Transverse colon (tissue), 4 donors: ENCODE measurements at regions not wholly inside any gene's neighbourhood (a gene's known extent, or its start where the extent isn't known, plus 50 kb on each side); places are given as distances from the start of the nearest gene placed in this dataset.

Experiments
- DNase-seq: peaks from one replicate; pipeline ENCODE4 v3.0.0-alpha.2; 2019
- H3K27ac ChIP-seq, 4 donors: fragments of 200-600 bp; sonication (generic); 2 replicates each; pipeline ENCODE4 v1.5.1; 2016 to 2018; ENCODE audit warnings: inconsistent platforms in 4 of 4
- H3K27me3 ChIP-seq: fragments of 200-600 bp; sonication (generic); 2 replicates; pipeline ENCODE4 v1.5.1; 2017; ENCODE audit warnings: inconsistent platforms
- H3K36me3 ChIP-seq, 4 donors: fragments of 200-600 bp; sonication (generic); 2 replicates each; pipeline ENCODE4 v1.5.1; 2017 to 2019; ENCODE audit warnings: inconsistent platforms in 4 of 4
- H3K4me1 ChIP-seq, 4 donors: fragments of 200-600 bp; sonication (generic); 2 replicates each; pipeline ENCODE4 v1.5.1; 2017 to 2020; ENCODE audit warnings: inconsistent platforms in 4 of 4
- H3K4me3 ChIP-seq, 4 donors: fragments of 200-600 bp; sonication (generic); 1 replicate in 1 of 4; 2 replicates in 3 of 4; pipeline versions ENCODE4 v1.5.1 to v1.6.1; 2017 to 2019; ENCODE audit warnings: inconsistent platforms in 4 of 4
- H3K9me3 ChIP-seq, 2 donors: fragments of 200-600 bp; sonication (generic); 2 replicates each; pipeline ENCODE4 v1.5.1; 2017 to 2019; ENCODE audit warnings: inconsistent platforms in 2 of 2
- EP300 ChIP-seq: sonication (generic); formaldehyde crosslinking; IDR thresholded peaks from one replicate; pipeline ENCODE4 v1.6.1; 2017; ENCODE audit warnings: antibody characterized with exemption, low read depth
- POLR2A ChIP-seq: fragments of 450-650 bp; IDR thresholded peaks from one replicate; pipeline ENCODE4 v1.6.1; 2016; ENCODE audit warnings: antibody characterized with exemption, mild to moderate bottlenecking, moderate library complexity
- POLR2AphosphoS5 ChIP-seq, 3 donors: sonication (generic); formaldehyde crosslinking; IDR thresholded peaks; one replicate each; pipeline ENCODE4 v1.6.1; 2016; ENCODE audit warnings: antibody characterized with exemption in 3 of 3
- WGBS, 2 donors: methylation state at CpG; one replicate each; pipeline ENCODE4 v1.1.5; 2018; ENCODE audit warnings: low coverage in 1 of 2; 5-methylcytosine and 5-hydroxymethylcytosine counted together
- in situ Hi-C, 4 donors: fragments of 200-750 bp; cut with MboI; loops; one replicate each; pipeline versions ENCODE4 v1.15.0 to v1.15.1; 2017; ENCODE audit warnings: low sequenced_read_pairs in 3 of 4, low pct_ligation_motif_present in 1 of 4, low pct_unique_long_range_greater_than_20kb in 1 of 4
- intact Hi-C: fragments of 100-400 bp; cut with DNase I; formaldehyde crosslinking; loops from one replicate; pipeline ENCODE4 v1.15.1; 2023; ENCODE audit warnings: low total_unique reads
- TF ChIP-seq, protein P1 (sequence below), 5 experiments: fragments of 200-600 bp in 3 of 5; fragments of 450-650 bp in 2 of 5; sonication (generic) in 3 of 5; IDR thresholded peaks; 1 replicate in 2 of 5; 2 replicates in 3 of 5; pipeline ENCODE4 v1.5.1; 2016 to 2017; ENCODE audit warnings: antibody characterized with exemption in 5 of 5, inconsistent platforms in 3 of 5, mild to moderate bottlenecking in 2 of 5, moderate library complexity in 1 of 5

DNA sequence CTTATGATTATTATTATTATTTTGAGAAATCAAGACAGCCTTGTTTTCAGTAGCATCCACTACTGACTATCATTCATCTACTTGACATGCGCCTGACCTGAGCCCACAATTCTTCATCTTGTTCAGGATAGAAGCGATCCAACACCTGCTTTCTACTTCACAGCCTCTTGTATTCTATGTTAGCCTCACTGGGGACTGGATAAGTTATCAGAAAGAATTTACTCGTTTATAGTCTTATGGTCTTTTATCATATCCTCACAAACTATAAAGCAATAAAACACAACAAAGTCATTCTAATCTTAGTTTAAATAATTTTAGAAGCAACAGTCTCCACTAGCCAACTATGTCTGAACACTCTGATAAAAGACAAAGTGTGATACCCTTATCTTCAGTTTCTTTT lies 436.0 kb upstream of the ARGLU1 start:
- Histone ChIP-seq H3K27me3 (no peaks in the 10 kb centered on the region), H3K4me3 (no peak overlapping the region), H3K27ac (no peak overlapping the region), H3K4me1 (no peaks in the 10 kb centered on the region), H3K9me3 (no peaks in the 10 kb centered on the region), H3K36me3 (no peaks in the 10 kb centered on the region)
- TF ChIP-seq, protein P1, sequence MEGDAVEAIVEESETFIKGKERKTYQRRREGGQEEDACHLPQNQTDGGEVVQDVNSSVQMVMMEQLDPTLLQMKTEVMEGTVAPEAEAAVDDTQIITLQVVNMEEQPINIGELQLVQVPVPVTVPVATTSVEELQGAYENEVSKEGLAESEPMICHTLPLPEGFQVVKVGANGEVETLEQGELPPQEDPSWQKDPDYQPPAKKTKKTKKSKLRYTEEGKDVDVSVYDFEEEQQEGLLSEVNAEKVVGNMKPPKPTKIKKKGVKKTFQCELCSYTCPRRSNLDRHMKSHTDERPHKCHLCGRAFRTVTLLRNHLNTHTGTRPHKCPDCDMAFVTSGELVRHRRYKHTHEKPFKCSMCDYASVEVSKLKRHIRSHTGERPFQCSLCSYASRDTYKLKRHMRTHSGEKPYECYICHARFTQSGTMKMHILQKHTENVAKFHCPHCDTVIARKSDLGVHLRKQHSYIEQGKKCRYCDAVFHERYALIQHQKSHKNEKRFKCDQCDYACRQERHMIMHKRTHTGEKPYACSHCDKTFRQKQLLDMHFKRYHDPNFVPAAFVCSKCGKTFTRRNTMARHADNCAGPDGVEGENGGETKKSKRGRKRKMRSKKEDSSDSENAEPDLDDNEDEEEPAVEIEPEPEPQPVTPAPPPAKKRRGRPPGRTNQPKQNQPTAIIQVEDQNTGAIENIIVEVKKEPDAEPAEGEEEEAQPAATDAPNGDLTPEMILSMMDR (IDR thresholded peaks at IDR 0.05): no peak
- no peak for TF ChIP-seq EP300
- intact Hi-C loops: no loop called here
- in situ Hi-C loops: no loop called here
- WGBS, 2 donors: 41 to 52% methylated on average over 3 of the region's 3 CpGs
- no peak for DNase-seq

- H3K27ac ChIP-seq: no peak overlapping the region
- no peak overlapping the region for H3K4me3 ChIP-seq
- H3K27me3 ChIP-seq: no peaks in the 10 kb centered on the region
- DNase-seq: no peak
- H3K4me1 ChIP-seq: no peaks in the 10 kb centered on the region
- H3K9me3 ChIP-seq: no peaks in the 10 kb centered on the region
- intact Hi-C loops: no loop called here
- in situ Hi-C loops: no loop called here
- no peaks in the 10 kb centered on the region for H3K36me3 ChIP-seq
- TF ChIP-seq POLR2AphosphoS5 (IDR thresholded peaks at IDR 0.05) (no peak), POLR2A (no peak), EP300 (no peak)
- TF ChIP-seq, protein P1 (IDR thresholded peaks at IDR 0.05): no peak
- 79 to 96% methylated on average over 5 of the region's 5 CpGs for WGBS, 2 donors
These were observed 430.7 kb upstream of the ARGLU1 start for GRCh38 chr13:106998664-106999063.

DNA sequence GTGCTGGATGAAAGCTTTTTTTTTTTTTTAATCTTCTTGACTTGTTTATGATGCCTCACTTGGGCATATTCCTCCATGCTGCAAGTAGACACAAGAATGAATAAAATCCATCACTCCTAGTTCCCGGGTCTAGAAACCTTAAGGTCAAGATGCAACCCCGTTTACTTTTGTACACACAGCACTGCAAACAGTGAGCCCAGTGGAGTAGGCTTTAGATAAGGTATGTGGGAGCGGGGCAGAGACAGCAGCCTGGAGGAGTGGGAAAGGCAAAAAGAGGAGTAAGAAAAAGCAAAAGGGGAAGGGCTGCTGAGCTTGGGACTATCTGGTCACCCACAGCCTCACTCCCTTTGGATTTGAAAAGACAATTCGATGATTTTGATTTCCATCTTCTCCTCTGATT lies 429.8 kb upstream of the ARGLU1 start:
- Histone ChIP-seq H3K27ac (no peak overlapping the region), H3K27me3 (no peaks in the 10 kb centered on the region), H3K4me3 (no peak overlapping the region), H3K4me1 (no peaks in the 10 kb centered on the region), H3K36me3 (no peaks in the 10 kb centered on the region), H3K9me3 (no peaks in the 10 kb centered on the region)
- 64 to 65% methylated on average over 3 to 4 of the region's 4 CpGs for WGBS, 2 donors
- TF ChIP-seq POLR2AphosphoS5 (IDR thresholded peaks at IDR 0.05): no peak
- no peak for TF ChIP-seq EP300
- no peak for TF ChIP-seq POLR2A
- intact Hi-C loops: no loop called here
- in situ Hi-C loops: no loop called here
- no peak for DNase-seq

DNA sequence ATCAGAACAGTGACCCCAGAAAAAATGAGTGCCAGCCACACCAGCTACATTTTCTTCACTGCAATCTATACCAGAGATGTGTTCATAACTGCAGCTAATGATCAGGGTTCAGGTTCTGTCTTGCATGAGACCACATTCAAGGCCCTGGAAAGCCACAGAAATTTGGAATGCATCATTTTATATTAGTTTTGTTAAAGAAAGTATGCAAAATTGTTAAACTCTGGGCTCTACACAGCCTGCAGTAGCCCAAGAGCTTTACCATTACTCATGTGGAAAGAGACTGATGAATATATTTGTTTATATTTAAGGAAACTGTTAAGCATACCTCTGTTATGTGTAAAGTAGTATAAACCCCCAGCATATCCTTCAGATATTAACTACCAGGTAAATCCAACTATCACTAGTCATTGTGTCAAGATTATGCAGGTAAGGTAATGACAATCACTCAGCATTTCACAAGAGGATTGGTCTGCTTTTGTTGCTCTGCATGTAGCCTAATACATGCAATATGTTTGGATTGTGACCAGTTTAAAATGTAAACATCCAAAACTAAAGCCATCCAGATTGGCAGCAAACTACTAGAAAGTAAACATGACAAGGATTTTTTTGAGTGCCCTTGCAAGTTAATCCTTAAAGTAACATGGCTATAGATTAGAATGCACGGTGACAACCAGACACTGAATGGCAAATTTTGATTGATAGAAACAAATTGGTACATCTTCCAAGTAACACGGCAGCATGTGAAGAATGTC lies 429.1 kb upstream of the ARGLU1 start:
- TF ChIP-seq POLR2A (no peak), EP300 (no peak), POLR2AphosphoS5 (IDR thresholded peaks at IDR 0.05) (no peak)
- TF ChIP-seq, protein P1 (IDR thresholded peaks at IDR 0.05): no peak
- H3K9me3 ChIP-seq: no peaks in the 10 kb centered on the region
- no peak overlapping the region for H3K27ac ChIP-seq
- H3K36me3 ChIP-seq: no peaks in the 10 kb centered on the region
- in situ Hi-C loops: no loop called here
- DNase-seq: no peak
- intact Hi-C loops: no loop called here
- no peaks in the 10 kb centered on the region for H3K4me1 ChIP-seq
- H3K4me3 ChIP-seq: no peak overlapping the region
- H3K27me3 ChIP-seq: no peaks in the 10 kb centered on the region
- 55 to 89% methylated on average over 2 of the region's 2 CpGs for WGBS, 2 donors

DNA sequence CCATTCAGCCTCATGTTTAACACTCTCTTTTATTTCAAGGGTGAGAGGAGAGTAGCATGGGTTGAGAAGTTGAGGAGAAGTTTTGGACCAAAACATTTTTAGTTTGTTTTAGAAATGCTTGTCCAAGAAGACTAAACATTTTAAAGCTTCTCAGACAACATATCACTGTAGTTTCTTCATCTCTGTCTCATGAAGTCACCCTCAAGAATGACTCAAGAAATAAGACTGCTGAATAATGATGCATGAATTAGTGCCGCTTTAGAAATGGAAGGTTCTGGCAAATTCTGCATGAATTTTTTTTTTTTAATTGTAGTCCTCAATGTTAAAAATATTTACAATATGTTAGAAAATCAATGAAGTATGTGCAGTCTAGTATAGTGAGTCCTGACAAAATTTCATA lies 422.7 kb upstream of the ARGLU1 start:
- intact Hi-C loops: no loop called here
- no peaks in the 10 kb centered on the region for H3K36me3 ChIP-seq
- 85 to 89% methylated on average over 1 of the region's 1 CpG for WGBS, 2 donors
- in situ Hi-C loops: no loop called here
- H3K27ac ChIP-seq: no peak overlapping the region
- TF ChIP-seq EP300: no peak
- TF ChIP-seq, protein P1 (IDR thresholded peaks at IDR 0.05): no peak
- no peak for TF ChIP-seq POLR2A
- TF ChIP-seq POLR2AphosphoS5 (IDR thresholded peaks at IDR 0.05): no peak
- H3K4me3 ChIP-seq: no peak overlapping the region
- H3K9me3 ChIP-seq: no peaks in the 10 kb centered on the region
- no peaks in the 10 kb centered on the region for H3K27me3 ChIP-seq
- H3K4me1 ChIP-seq: no peaks in the 10 kb centered on the region
- DNase-seq: no peak
